ENCODE measurements at regions not wholly inside any gene's neighbourhood (a gene's known extent, or its start where the extent isn't known, plus 50 kb on each side); places are given as distances from the start of the nearest gene placed in this dataset.

DNA sequence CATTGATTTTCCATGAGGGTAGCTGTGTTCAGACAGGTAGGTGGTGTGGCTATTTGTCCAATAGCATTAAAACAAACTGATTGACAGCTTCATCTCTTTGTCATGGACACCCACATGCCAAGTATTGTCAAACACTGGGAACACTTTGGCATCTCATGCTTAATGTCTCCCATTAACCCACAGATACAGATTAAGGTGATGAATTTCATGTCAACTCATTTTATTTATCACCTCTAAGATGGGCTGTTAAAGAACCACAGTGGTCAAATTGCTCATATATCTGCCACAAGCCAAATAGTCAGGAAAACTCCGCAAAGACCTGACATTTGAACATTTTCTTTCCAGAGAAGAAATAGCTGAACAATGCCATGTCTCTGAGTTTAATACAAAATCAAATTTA, 139.1 kb upstream of the SPTLC3 start:
- in situ Hi-C loops (cut with MboI; ENCODE audit: low pct_unique_long_range_greater_than_20kb in 2 of 9, low sequenced_read_pairs in 9 of 9, unreplicated experiment in 9 of 9) = no loop called here
- 20 to 100% (median 80%) methylated on average over 1 of the region's 1 CpG; no CpG with 5 or more reads in 1 of the 10 experiments for WGBS, 10 experiments
- ATAC-seq (replicated peaks in 6 of 8) = peak in 4 of 8 experiments; percentile 41 to 58 (median 50)
- Histone ChIP-seq H3K4me3 (no peak overlapping the region), H3K27ac (no peak overlapping the region), H3K4me1 (replicated peaks in 1 of 2) (peaks cover 3 to 15% of the 10 kb centered on the region in 2 donors)

DNA sequence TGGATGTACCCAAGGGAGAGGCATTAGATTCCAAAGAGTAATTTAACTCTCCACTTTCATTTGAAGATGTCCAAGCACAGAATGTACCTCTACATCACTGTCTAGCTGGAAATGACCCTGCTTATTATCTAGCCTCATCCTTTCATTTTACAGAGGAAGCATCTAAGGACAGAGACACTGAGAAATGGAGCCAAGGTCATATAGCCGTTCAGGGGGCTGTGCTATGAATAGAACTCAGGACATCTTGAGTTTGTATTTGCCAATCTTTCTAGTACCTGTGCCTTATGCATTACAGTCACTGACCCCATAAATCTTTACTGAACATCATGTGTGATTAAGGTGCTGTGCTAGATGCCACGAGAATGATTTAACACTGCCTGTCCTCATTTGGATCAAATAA, 138.2 kb upstream of the SPTLC3 start:
- Histone ChIP-seq H3K27ac (no peak overlapping the region), H3K4me3 (no peak overlapping the region), H3K4me1 (replicated peaks in 1 of 2) (peaks cover 7 to 15% of the 10 kb centered on the region in 2 donors)
- ATAC-seq (replicated peaks in 6 of 8) = peak in 5 of 8 experiments; percentile 7 to 81 (median 39)
- WGBS, 10 experiments = 0 to 100% (median 36%) methylated on average over 1 to 2 of the region's 2 CpGs; no CpG with 5 or more reads in 4 of the 10 experiments
- in situ Hi-C loops (cut with MboI; ENCODE audit: low pct_unique_long_range_greater_than_20kb in 2 of 9, low sequenced_read_pairs in 9 of 9, unreplicated experiment in 9 of 9) = no loop called here

DNA sequence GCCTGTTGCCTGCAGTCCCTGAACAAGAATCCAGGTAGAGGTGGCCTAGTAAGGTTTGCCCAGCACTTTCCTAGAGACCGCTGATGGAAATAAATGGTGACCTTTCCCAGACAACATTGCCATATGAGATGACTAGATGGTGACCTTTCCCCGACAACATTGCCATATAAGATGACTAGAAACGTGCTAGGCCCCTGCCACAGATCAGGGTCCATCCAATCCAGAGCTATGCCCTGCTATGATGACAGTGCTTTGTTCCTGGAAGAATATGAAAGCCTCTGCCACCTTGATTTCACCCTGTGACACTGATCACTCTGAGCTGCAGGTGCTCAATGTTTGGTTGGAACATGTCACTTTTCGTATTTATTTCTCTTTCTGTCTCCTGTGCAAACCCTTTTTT, 133.8 kb upstream of the SPTLC3 start:
- 6 to 100% (median 80%) methylated on average over 1 to 4 of the region's 4 CpGs for WGBS, 10 experiments
- H3K4me1 ChIP-seq (replicated peaks in 1 of 2) = peaks cover 12 to 19% of the 10 kb centered on the region in 2 donors
- in situ Hi-C loops (cut with MboI; ENCODE audit: low pct_unique_long_range_greater_than_20kb in 2 of 9, low sequenced_read_pairs in 9 of 9, unreplicated experiment in 9 of 9) = no loop called here
- H3K4me3 ChIP-seq = no peak overlapping the region
- no peak overlapping the region for H3K27ac ChIP-seq
- ATAC-seq (replicated peaks in 6 of 8) = no peak

DNA sequence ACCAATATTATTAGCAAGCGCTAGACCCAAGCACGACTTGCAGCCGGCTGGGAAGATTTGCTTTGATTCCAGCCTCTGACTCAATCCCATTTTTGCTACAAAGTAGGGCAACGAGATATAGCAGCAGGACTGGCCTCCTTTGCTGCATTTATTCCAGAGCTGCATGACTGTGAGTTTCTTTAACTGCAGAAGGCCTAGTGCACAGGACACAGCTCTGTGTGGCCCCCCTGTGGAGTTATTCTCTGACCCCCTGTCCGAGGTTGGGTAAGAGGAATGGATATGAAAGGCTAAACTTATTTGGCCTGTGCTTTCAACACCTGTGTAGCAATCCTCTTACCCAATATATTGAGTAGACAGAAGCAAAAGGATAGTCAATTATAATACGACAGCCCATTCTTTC, 133.3 kb upstream of the SPTLC3 start:
- H3K4me1 ChIP-seq (replicated peaks in 1 of 2) = peaks cover 12 to 19% of the 10 kb centered on the region in 2 donors
- ATAC-seq (replicated peaks in 6 of 8) = no peak
- H3K4me3 ChIP-seq = no peak overlapping the region
- no peak overlapping the region for H3K27ac ChIP-seq
- in situ Hi-C loops (cut with MboI; ENCODE audit: low pct_unique_long_range_greater_than_20kb in 2 of 9, low sequenced_read_pairs in 9 of 9, unreplicated experiment in 9 of 9) = no loop called here
- WGBS, 10 experiments = 28 to 87% (median 66%) methylated on average over 1 to 5 of the region's 6 CpGs; no CpG with 5 or more reads in 1 of the 10 experiments

DNA sequence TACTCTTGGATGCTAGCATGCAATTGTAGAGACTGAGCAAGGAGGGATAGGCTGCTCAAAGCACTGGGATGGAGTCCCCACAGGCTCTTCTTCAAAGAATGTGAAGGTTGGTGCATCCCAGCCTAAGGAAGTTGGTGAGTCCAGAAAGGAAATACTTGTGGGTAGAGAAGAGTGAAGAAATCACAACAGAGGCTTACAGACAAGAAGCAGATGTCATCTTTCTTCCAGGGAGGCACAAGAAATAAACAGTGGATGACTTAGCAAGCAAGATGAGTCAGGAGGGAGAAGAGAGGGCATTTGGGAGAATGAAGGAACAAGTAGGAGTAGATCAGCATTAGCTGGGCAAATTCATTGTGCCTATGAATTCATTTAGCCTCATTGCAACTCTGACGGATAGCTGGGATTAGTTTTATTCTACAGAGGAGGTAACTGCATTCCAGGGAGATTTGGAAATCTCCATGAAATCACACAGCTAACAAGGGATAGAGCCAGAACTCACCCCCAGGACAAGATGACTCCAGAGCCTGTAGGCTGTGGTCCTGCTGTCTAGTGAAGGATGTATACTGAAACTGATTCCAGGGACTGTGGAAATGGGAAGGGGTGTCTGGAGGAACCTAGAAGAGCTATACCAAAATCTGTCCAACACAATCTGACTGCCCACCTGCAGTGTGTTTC, 125.8 kb upstream of the SPTLC3 start:
- no peak overlapping the region for H3K4me3 ChIP-seq
- no peaks in the 10 kb centered on the region for H3K4me1 ChIP-seq (replicated peaks in 1 of 2)
- WGBS, 10 experiments = 0 to 73% (median 0%) methylated on average over 1 of the region's 1 CpG; no CpG with 5 or more reads in 7 of the 10 experiments
- no peak for ATAC-seq (replicated peaks in 6 of 8)
- no peak overlapping the region for H3K27ac ChIP-seq
- in situ Hi-C loops (cut with MboI; ENCODE audit: low pct_unique_long_range_greater_than_20kb in 2 of 9, low sequenced_read_pairs in 9 of 9, unreplicated experiment in 9 of 9) = no loop called here

DNA sequence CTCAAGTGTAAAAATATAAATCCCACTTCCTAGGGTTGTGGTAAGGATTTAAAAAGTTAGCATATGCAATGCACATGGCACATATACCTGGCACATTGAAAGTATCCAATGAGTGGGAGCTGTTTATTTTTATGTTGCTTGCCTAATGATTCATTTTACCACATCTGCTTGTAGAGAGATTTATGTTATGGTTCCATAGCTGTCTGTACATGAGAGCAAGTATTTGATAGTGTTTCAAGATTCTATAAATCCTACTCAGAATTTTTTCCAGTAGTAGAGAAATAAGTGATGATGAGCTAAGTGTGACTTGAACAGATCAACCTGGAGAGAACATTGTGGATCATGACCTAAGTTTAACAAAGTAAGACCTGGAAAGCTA, 125.3 kb upstream of the SPTLC3 start:
- H3K4me3 ChIP-seq = no peak overlapping the region
- in situ Hi-C loops (cut with MboI; ENCODE audit: low pct_unique_long_range_greater_than_20kb in 2 of 9, low sequenced_read_pairs in 9 of 9, unreplicated experiment in 9 of 9) = no loop called here
- no peak for ATAC-seq (replicated peaks in 6 of 8)

DNA sequence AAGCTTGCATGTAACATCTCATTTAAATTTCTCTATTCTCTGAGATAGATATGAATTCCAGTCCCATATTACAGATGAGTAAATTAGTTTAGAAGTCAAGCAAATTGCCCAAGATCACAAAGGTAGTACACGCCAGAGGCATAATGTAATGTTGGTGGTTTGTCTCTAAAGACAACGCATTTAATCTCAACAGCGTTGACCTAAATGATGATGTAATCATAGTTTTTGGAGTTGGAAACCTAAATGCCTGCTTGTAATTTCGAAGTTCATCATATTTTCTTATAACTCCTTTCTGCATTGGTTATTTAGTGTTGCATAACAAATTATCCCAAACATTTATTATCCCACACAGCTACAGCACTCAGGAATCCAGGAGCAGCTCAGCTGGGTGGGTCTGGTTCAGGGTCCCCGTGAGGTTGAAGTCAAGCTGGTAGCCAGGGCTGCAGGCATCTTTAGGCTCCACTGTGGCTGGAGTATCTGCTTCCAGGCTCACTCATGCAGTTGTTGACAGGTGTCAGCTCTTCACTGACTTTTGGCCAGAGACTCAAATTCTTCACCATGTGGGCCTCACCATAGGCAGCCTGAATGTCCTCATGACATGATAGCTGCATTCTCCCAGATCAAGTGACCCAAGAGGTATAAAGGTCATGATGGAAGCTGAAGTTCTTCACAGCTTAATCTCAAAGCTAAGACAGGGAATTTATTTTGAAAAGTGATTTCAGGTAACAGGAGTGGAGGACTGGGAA, 122.0 kb upstream of the SPTLC3 start:
- no peak for ATAC-seq (replicated peaks in 6 of 8)
- no peak overlapping the region for H3K27ac ChIP-seq
- in situ Hi-C loops (cut with MboI; ENCODE audit: low pct_unique_long_range_greater_than_20kb in 2 of 9, low sequenced_read_pairs in 9 of 9, unreplicated experiment in 9 of 9) = no loop called here
- no peak overlapping the region for H3K4me3 ChIP-seq
- WGBS, 10 experiments = 0 to 91% (median 82%) methylated on average over 3 to 5 of the region's 5 CpGs; no CpG with 5 or more reads in 1 of the 10 experiments
- no peaks in the 10 kb centered on the region for H3K4me1 ChIP-seq (replicated peaks in 1 of 2)

More for the DNA sequence above, 125.3 kb upstream of the SPTLC3 start:
- Histone ChIP-seq H3K27ac (no peak overlapping the region), H3K4me1 (replicated peaks in 1 of 2) (no peaks in the 10 kb centered on the region)

DNA sequence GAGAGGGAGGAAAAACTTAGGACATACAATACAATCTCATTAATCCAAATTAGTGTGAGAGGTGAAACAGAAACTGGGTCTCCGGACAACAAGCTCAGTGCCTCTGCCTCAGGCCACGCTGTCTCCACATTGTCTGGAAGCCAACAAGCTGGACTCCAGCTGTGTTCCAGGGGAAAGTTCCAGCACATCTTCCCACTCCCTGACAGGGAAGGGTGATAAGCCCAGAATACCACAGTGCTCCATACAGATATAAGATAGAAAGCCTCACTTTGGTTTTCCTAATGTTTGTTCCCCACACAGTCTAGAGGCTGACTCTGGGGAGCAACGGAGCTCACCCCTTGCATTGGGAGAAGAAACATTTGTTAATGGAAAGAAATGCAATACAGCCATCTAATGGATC, 117.1 kb upstream of the SPTLC3 start:
- Histone ChIP-seq H3K4me3 (no peak overlapping the region), H3K27ac (no peak overlapping the region), H3K4me1 (replicated peaks in 1 of 2) (peaks cover 7 to 12% of the 10 kb centered on the region in 2 donors)
- WGBS, 10 experiments = 10 to 100% (median 45%) methylated on average over 1 to 3 of the region's 3 CpGs; no CpG with 5 or more reads in 6 of the 10 experiments
- in situ Hi-C loops (cut with MboI; ENCODE audit: low pct_unique_long_range_greater_than_20kb in 2 of 9, low sequenced_read_pairs in 9 of 9, unreplicated experiment in 9 of 9) = no loop called here
- ATAC-seq (replicated peaks in 6 of 8) = no peak

DNA sequence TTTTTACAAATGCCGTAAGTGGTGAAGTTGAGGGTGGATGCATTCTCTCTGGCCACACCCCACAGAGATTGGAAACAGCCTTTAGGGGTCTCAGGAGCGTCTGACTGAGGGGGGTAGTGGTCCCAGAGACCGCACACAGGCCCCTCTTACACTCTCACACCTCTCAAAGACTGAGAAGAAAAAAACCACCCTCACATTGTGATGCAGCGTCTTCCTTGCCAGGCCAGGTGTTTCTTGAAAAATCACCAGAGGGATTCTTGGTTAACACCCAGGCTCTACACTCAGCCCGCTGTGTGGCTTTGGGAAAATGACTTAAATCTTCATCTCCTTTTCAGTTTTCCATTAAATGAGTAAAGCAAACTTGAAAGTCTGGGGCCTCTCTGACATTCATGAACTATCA, 115.8 kb upstream of the SPTLC3 start:
- in situ Hi-C loops (cut with MboI; ENCODE audit: low pct_unique_long_range_greater_than_20kb in 2 of 9, low sequenced_read_pairs in 9 of 9, unreplicated experiment in 9 of 9) = no loop called here
- Histone ChIP-seq H3K4me3 (no peak overlapping the region), H3K4me1 (replicated peaks in 1 of 2) (peaks cover 7 to 12% of the 10 kb centered on the region in 2 donors), H3K27ac (no peak overlapping the region)
- ATAC-seq (replicated peaks in 6 of 8) = no peak
- WGBS, 10 experiments = 0 to 100% (median 91%) methylated on average over 1 to 5 of the region's 5 CpGs; no CpG with 5 or more reads in 4 of the 10 experiments

DNA sequence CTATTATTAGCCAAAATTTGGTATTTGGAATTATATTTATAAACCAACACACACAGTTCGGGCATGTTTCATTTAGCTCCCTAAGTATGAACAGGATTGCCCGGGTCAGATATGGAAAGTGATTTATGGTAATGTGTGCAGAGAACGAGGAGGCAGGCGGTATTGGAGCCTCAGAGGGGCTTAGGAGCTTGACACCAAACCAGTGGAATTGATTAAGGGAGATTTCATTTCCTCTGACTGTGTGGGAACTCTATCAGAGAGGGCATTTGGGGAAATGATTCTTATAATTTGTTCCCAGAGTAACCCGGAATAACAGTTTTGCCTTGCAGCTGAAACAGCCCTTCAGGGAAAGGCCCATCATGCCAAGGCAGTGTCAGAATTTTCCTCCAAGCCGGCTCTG, 115.1 kb upstream of the SPTLC3 start:
- Histone ChIP-seq H3K4me1 (replicated peaks in 1 of 2) (peaks cover 7 to 12% of the 10 kb centered on the region in 2 donors), H3K27ac (no peak overlapping the region), H3K4me3 (no peak overlapping the region)
- 0 to 83% (median 40%) methylated on average over 1 to 6 of the region's 6 CpGs; no CpG with 5 or more reads in 2 of the 10 experiments for WGBS, 10 experiments
- in situ Hi-C loops (cut with MboI; ENCODE audit: low pct_unique_long_range_greater_than_20kb in 2 of 9, low sequenced_read_pairs in 9 of 9, unreplicated experiment in 9 of 9) = no loop called here
- ATAC-seq (replicated peaks in 6 of 8) = peak in 6 of 8 experiments; percentile 61 to 97 (median 80)

DNA sequence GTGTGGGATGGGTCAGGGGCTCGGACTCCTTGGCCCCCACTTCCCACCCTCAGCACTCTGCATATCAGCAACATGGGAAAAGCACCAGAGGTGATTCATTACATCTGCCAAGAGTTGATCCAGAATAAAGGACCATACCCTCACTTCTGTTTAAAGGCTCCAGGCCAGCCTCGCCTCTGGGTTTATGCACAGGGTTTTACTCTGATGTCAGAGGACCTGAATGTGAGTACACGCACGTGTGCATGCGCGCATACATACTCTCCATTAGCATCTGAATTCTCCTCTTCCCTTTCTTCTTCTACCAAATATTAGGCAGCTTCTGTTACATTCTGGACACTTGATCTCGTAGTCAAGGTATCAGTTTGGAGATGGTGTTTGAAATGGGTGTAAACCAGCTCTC, 114.7 kb upstream of the SPTLC3 start:
- Histone ChIP-seq H3K4me3 (no peak overlapping the region), H3K27ac (no peak overlapping the region), H3K4me1 (replicated peaks in 1 of 2) (peaks cover 7 to 12% of the 10 kb centered on the region in 2 donors)
- ATAC-seq (replicated peaks in 6 of 8) = peak in 5 of 8 experiments; percentile 22 to 94 (median 55)
- 13 to 93% (median 79%) methylated on average over 1 to 7 of the region's 7 CpGs; no CpG with 5 or more reads in 3 of the 10 experiments for WGBS, 10 experiments
- in situ Hi-C loops (cut with MboI; ENCODE audit: low pct_unique_long_range_greater_than_20kb in 2 of 9, low sequenced_read_pairs in 9 of 9, unreplicated experiment in 9 of 9) = no loop called here

DNA sequence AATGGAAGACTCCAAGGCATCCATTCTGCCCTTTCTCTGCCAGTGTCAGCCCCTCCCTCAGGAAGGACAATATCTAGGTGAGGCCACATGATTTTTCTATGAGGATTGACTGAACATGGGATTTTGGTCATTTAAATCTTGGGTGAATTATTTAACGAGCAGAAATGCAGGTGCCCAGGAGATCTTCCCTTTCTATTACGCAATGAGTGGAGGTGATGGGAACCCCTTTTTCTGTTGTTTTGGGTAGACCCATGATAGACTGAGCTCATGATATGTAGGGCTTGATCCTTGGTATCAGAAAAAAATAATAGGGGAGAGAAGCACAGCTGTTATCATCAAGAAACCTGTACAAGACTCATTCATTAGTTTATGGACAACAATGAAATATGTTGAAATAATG, 112.6 kb upstream of the SPTLC3 start:
- H3K27ac ChIP-seq = no peak overlapping the region
- ATAC-seq (replicated peaks in 6 of 8) = no peak
- in situ Hi-C loops (cut with MboI; ENCODE audit: low pct_unique_long_range_greater_than_20kb in 2 of 9, low sequenced_read_pairs in 9 of 9, unreplicated experiment in 9 of 9) = no loop called here
- peaks cover 7 to 12% of the 10 kb centered on the region in 2 donors for H3K4me1 ChIP-seq (replicated peaks in 1 of 2)
- WGBS, 10 experiments = 0 to 100% (median 98%) methylated on average over 1 to 2 of the region's 2 CpGs; no CpG with 5 or more reads in 4 of the 10 experiments
- no peak overlapping the region for H3K4me3 ChIP-seq

DNA sequence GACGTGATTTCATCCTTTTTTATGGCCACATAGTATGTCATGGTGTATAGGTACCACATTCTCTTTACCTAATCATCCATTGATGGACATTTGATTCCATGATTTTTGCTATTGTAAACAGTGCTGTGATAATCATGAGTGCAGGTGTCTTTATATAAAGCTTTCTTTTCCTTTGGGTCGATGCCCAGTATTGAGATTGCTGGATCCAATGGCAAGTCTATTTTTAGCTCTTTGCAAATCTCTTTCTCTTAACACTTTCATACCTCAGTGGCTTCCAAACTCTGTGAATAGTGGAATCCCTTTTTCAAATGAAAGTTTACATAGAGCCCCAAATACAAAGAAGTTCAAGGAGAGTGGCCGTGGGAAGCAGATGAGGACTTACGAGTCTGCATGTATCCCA, 105.8 kb upstream of the SPTLC3 start:
- in situ Hi-C loops (cut with MboI; ENCODE audit: low pct_unique_long_range_greater_than_20kb in 2 of 9, low sequenced_read_pairs in 9 of 9, unreplicated experiment in 9 of 9) = loop anchor here in 1 of 9 experiments (25.0 kb wide), 1 partner anchor 634 kb away; no protein-coding TSS in a partner anchor
- 20 to 96% (median 70%) methylated on average over 1 to 4 of the region's 4 CpGs; no CpG with 5 or more reads in 1 of the 10 experiments for WGBS, 10 experiments
- ATAC-seq (replicated peaks in 6 of 8) = no peak
- no peaks in the 10 kb centered on the region for H3K4me1 ChIP-seq (replicated peaks in 1 of 2)
- no peak overlapping the region for H3K27ac ChIP-seq
- H3K4me3 ChIP-seq = no peak overlapping the region
